ENCODE measurements at regions not wholly inside any gene's neighbourhood (a gene's known extent, or its start where the extent isn't known, plus 50 kb on each side); places are given as distances from the start of the nearest gene placed in this dataset.

GRCh38 chr7:96591900-96592676 lies 117.6 kb downstream of the SEM1 start:
- TF ChIP-seq GATA3 (IDR thresholded peaks at IDR 0.05; ENCODE audit: low read depth, low read length) (no peak), GATA2 (IDR thresholded peaks at IDR 0.05; ENCODE audit: low read depth, low read length) (no peak)

GRCh38 chr7:96591159-96591899 lies 118.3 kb downstream of the SEM1 start:
- no peak for TF ChIP-seq GATA3 (IDR thresholded peaks at IDR 0.05; ENCODE audit: low read depth, low read length)
- no peak for TF ChIP-seq GATA2 (IDR thresholded peaks at IDR 0.05; ENCODE audit: low read depth, low read length)

- no peak for TF ChIP-seq GATA3 (IDR thresholded peaks at IDR 0.05; ENCODE audit: low read depth, low read length)
- no peak for TF ChIP-seq GATA2 (IDR thresholded peaks at IDR 0.05; ENCODE audit: low read depth, low read length)
Observed at GRCh38 chr7:96589038-96589437, 120.6 kb downstream of the SEM1 start.

- no peak for TF ChIP-seq GATA2 (IDR thresholded peaks at IDR 0.05; ENCODE audit: low read depth, low read length)
- no peak; the same call in 1 of the 2 replicates for TF ChIP-seq GATA3 (IDR thresholded peaks at IDR 0.05; ENCODE audit: low read depth, low read length)
Observed at GRCh38 chr7:96579119-96579518, 130.5 kb downstream of the SEM1 start.

- TF ChIP-seq GATA3 (IDR thresholded peaks at IDR 0.05; ENCODE audit: low read depth, low read length) (no peak), GATA2 (IDR thresholded peaks at IDR 0.05; ENCODE audit: low read depth, low read length) (no peak)
Observed at GRCh38 chr7:96578606-96579005, 131.0 kb downstream of the SEM1 start.

- TF ChIP-seq GATA2 (IDR thresholded peaks at IDR 0.05; ENCODE audit: low read depth, low read length) (no peak), GATA3 (IDR thresholded peaks at IDR 0.05; ENCODE audit: low read depth, low read length) (no peak)
Observed at GRCh38 chr7:96563409-96563808, 146.2 kb downstream of the SEM1 start.

GRCh38 chr7:96562966-96563365 lies 146.7 kb downstream of the SEM1 start:
- TF ChIP-seq GATA3 (IDR thresholded peaks at IDR 0.05; ENCODE audit: low read depth, low read length) (no peak), GATA2 (IDR thresholded peaks at IDR 0.05; ENCODE audit: low read depth, low read length) (no peak)

- TF ChIP-seq GATA2 (IDR thresholded peaks at IDR 0.05; ENCODE audit: low read depth, low read length) = no peak
- TF ChIP-seq GATA3 (IDR thresholded peaks at IDR 0.05; ENCODE audit: low read depth, low read length) = no peak
Observed at GRCh38 chr7:96562458-96562857, 147.2 kb downstream of the SEM1 start.

- TF ChIP-seq GATA3 (IDR thresholded peaks at IDR 0.05; ENCODE audit: low read depth, low read length) (no peak), GATA2 (IDR thresholded peaks at IDR 0.05; ENCODE audit: low read depth, low read length) (no peak)
Observed at GRCh38 chr7:96561892-96562291, 147.8 kb downstream of the SEM1 start.

GRCh38 chr7:96558530-96558929 lies 151.1 kb downstream of the SEM1 start:
- TF ChIP-seq GATA3 (IDR thresholded peaks at IDR 0.05; ENCODE audit: low read depth, low read length) = no peak
- no peak for TF ChIP-seq GATA2 (IDR thresholded peaks at IDR 0.05; ENCODE audit: low read depth, low read length)

GRCh38 chr7:96558093-96558492 lies 151.6 kb downstream of the SEM1 start:
- TF ChIP-seq GATA3 (IDR thresholded peaks at IDR 0.05; ENCODE audit: low read depth, low read length) (no peak), GATA2 (IDR thresholded peaks at IDR 0.05; ENCODE audit: low read depth, low read length) (no peak)

- TF ChIP-seq GATA2 (IDR thresholded peaks at IDR 0.05; ENCODE audit: low read depth, low read length) = no peak
- TF ChIP-seq GATA3 (IDR thresholded peaks at IDR 0.05; ENCODE audit: low read depth, low read length) = no peak
Observed at GRCh38 chr7:96548664-96549063, 161.0 kb downstream of the SEM1 start.

GRCh38 chr7:96547371-96547811 lies 162.3 kb downstream of the SEM1 start:
- peak; percentile 77 for TF ChIP-seq GATA2 (IDR thresholded peaks at IDR 0.05; ENCODE audit: low read depth, low read length)
- TF ChIP-seq GATA3 (IDR thresholded peaks at IDR 0.05; ENCODE audit: low read depth, low read length) = 0 out of 2 replicates have a peak, but pooled peaks have one; percentile 38

- no peak for TF ChIP-seq GATA3 (IDR thresholded peaks at IDR 0.05; ENCODE audit: low read depth, low read length)
- no peak for TF ChIP-seq GATA2 (IDR thresholded peaks at IDR 0.05; ENCODE audit: low read depth, low read length)
Observed at GRCh38 chr7:96546426-96546825, 163.2 kb downstream of the SEM1 start.

- TF ChIP-seq GATA2 (IDR thresholded peaks at IDR 0.05; ENCODE audit: low read depth, low read length) (no peak), GATA3 (IDR thresholded peaks at IDR 0.05; ENCODE audit: low read depth, low read length) (no peak)
Observed at GRCh38 chr7:96539471-96539870, 170.2 kb downstream of the SEM1 start.

Measured in SH-SY5Y (cell line).